Erythroblast (primary cell): ENCODE measurements at regions not wholly inside any gene's neighbourhood (a gene's known extent, or its start where the extent isn't known, plus 50 kb on each side); places are given as distances from the start of the nearest gene placed in this dataset.
"Not testable (repeated sequence)": the region's sequence is repeated elsewhere in the genome, so short reads cannot be mapped to it uniquely, and the experiment has no call there.

Experiments used
- DNase-seq, 2 experiments: peaks; one replicate each; lab custom pipeline; 2025; lab: John Stamatoyannopoulos, UW
- GATA1 ChIP-seq: IDR thresholded peaks from 2 replicates; pipeline ENCODE4 v1.6.1; 2011; ENCODE audit warnings: low read depth, mild to moderate bottlenecking, control low read depth, low read length, moderate library complexity
- POLR2A ChIP-seq: IDR thresholded peaks from 2 replicates; pipeline ENCODE4 v1.6.1; 2011; ENCODE audit warnings: mild to moderate bottlenecking, low read length

DNA sequence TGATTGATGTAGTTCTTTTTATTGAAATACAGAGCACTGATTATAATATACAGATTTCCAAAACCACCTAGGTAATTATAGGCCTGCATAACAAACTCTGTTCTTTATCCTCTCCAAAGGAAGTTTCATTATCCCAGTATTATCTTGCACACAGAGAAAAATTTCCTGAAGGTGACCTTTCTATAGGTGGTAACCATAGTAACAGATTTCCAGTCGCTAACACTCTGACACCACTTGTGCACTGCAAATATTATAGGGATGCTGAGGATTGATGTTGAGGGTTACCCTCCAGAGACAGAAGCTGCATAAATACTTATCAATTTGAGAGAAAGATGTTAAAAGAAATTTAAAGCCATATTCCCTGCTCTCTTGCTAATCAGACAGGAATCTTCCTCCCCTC is 274.5 kb upstream of the NRSN1 start:
- TF ChIP-seq GATA1 (no peak), POLR2A (no peak)
- DNase-seq: no peak

DNA sequence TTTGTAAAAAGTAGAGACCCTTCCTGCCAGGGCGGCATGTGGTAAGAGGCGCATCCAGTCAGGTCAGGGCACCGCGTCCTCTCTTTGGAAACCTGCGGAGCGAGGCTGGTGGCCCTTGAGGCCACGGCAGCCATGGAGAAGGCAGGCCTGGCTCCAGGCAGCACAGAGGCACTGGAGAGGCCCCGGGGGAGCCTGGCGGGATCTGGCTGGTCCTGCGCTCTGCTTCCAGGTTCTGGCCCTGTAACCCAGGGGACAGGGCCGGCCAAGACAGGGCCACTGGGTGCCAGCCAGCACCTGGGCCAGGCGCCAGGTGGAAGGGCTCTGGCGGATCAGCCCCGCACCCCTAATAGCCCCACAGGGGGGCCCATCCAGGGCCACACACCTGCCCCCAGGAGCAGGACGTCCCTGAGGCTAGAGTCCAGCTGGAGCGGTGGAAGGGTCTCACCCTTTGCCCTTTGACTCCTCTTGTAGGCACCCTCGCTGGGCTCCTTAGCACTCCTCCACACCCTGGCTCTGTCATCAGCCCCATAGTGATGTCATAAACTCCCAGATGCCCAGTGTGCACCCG is 272.4 kb upstream of the NRSN1 start:
- not testable (repeated sequence) for DNase-seq

- not testable (repeated sequence) for DNase-seq
Observed at GRCh38 chr6:23854154-23854553, 271.9 kb upstream of the NRSN1 start.

DNA sequence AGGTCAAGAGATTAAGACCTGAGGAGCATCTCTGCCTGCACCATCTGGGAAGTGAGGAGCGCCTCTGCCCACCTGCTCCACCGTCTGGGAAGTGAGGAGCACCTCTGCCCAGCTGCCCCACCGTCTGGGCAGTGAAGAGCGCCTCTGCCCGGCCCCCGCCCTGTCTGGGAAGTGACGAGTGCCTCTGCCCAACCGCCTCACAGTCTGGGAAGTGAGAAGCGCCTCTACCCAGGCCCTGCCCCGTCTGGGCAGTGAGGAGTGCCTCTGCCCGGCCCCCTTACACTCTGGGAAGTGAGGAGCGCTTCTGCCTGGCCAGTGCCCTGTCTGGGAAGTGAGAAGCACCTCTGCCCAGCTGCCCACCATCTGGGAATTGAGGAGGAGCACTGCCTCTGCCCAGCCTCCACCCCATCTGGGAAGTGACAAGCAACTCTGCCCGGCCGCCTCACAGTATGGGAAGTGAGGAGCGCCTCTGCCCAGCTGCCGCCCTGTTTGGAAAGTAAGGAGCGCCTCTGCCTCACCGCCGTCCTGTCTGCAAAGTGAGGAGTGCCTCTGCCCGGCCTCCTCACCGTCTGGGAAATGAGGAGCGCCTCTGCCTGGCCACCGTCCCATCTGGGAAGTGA is 270.4 kb upstream of the NRSN1 start:
- no peak for DNase-seq
- no peak for TF ChIP-seq POLR2A

DNA sequence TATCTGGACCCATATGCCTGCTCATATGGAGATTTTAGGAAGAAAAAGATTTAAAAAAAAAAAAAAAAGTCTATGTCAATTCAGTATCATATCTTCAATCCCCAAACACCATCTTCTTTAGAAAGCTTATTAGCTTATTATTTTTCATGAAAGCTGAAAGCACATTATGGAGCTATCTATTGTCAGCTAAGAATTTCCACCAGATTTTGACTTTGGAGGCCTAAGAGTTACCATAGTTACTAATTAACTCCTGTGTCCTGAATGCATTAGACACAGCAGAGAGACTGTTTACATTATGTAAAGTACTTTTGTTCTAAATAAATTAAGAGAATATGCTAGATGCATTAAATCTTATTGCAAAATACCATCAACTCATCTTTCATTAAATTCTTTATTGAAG is 255.5 kb upstream of the NRSN1 start:
- TF ChIP-seq POLR2A: no peak
- no peak for TF ChIP-seq GATA1
- DNase-seq: no peak

DNA sequence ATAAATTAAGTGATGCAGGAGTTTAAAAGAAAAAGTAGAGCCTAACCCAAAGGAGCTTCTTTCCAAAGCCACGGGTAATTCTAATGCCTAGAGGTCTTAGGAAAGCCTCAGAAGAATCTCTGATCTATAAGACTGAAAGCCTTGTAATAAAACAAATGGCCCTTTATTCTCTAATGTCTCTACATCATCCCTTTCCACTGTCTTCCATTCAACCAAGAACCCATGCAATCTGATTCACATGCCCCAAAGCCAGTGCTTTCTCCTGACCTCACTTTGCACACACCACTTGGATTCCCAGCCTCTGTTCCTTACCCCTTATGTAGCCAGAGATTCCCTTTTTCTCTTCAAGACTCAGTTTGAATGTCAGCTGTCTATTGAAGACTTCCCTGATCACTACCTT is 252.9 kb upstream of the NRSN1 start:
- no peak for TF ChIP-seq GATA1
- TF ChIP-seq POLR2A: no peak
- DNase-seq: no peak

GRCh38 chr6:23875006-23875405 is 251.0 kb upstream of the NRSN1 start:
- TF ChIP-seq POLR2A: no peak
- TF ChIP-seq GATA1: no peak
- no peak for DNase-seq

DNA sequence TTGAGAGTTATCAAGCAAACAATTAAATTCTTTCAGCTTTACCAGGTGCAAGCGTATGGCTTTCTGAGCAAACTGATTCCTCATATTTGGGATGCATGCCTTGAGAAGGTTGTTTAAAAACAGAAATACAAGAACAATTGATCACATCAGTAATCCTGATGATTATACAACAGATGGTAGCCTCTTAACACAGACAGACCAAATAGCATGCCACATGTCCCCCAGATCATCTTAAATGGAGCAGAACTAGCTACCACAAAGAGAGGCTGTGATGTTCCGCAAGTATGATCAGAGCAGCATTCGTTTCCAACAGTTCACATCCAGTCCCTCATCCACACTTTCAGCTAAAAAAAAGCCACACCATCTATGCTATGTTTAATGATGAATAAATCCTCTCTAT is 246.2 kb upstream of the NRSN1 start:
- TF ChIP-seq POLR2A: no peak
- DNase-seq: no peak

DNA sequence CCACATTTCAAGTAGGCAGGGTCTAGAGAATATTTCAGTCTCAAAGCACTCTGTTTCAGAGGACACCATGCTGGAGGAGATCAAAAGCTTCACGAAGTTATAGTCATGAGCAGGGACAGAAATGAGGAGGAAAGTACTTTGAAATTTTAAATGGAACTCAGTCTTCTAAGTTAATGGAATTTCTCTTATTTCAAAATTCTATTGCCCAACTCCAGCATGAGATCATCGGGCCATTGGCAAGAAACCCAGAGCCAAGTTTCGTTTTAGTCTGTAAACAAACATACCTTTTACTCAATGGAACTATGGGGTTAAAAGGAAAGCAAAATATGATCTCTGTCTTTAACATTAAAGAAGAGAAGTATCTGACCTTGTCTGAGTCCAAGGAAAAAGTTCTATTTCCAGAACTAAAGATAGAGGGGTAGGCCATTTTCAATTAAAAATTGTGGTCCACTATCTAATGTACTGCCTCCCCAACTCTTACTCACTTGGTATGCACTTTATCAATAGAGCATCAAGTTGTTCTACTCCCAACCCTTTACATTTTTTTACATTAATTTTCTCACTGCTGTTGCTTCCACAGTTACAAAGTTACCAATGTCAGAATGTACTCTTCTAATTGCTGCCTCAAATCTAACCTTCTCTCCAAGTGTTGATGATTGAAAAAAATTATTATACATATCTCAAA is 235.3 kb upstream of the NRSN1 start:
- no peak for DNase-seq
- no peak for TF ChIP-seq GATA1
- TF ChIP-seq POLR2A: no peak

GRCh38 chr6:23905133-23905815 is 220.7 kb upstream of the NRSN1 start:
- DNase-seq: no peak
- TF ChIP-seq POLR2A: no peak
- TF ChIP-seq GATA1: no peak

GRCh38 chr6:23910420-23910819 is 215.6 kb upstream of the NRSN1 start:
- no peak for DNase-seq
- no peak for TF ChIP-seq POLR2A
- TF ChIP-seq GATA1: no peak

GRCh38 chr6:23927935-23928334 is 198.1 kb upstream of the NRSN1 start:
- TF ChIP-seq GATA1: no peak
- no peak for TF ChIP-seq POLR2A

GRCh38 chr6:23929201-23929600 is 196.8 kb upstream of the NRSN1 start:
- no peak for DNase-seq
- TF ChIP-seq POLR2A: no peak

More at GRCh38 chr6:23927935-23928334, 198.1 kb upstream of the NRSN1 start:
- no peak for DNase-seq

DNA sequence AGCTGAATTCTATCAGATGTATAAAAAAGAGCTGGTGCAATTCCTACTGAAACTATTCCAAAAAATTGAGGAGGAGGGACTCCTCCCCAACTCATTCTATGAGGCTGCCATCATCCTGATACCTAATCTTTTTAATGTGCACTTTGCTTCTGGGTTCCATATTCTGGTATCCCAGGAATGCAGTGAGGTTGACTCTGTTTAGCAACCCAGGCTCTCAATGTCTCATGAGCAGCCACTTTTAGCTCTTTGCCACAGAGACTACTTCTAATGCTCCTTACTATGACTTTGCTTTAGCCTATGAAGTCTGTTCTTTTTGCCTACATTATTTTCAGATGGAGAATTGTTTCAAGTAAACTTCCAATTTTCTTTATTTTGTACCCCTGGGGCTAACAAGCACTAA is 185.5 kb upstream of the NRSN1 start:
- TF ChIP-seq GATA1 (no peak), POLR2A (no peak)
- no peak for DNase-seq
